Epithelial cell of proximal tubule (primary cell): ENCODE measurements at regions not wholly inside any gene's neighbourhood (a gene's known extent, or its start where the extent isn't known, plus 50 kb on each side); places are given as distances from the start of the nearest gene placed in this dataset.

ENCODE experiments used
- DNase-seq: peaks from one replicate; pipeline ENCODE4 v3.0.0-alpha.2; 2011; ENCODE audit warnings: low read depth
- H3K4me3 ChIP-seq: 2 replicates; pipeline ENCODE4 v1.5.1; 2011; ENCODE audit warnings: low read depth, mild to moderate bottlenecking, low read length
- CTCF ChIP-seq: conservative IDR thresholded peaks from 2 replicates; pipeline ENCODE4 v1.5.1; 2012; ENCODE audit warnings: low read depth, mild to moderate bottlenecking, low read length

DNA sequence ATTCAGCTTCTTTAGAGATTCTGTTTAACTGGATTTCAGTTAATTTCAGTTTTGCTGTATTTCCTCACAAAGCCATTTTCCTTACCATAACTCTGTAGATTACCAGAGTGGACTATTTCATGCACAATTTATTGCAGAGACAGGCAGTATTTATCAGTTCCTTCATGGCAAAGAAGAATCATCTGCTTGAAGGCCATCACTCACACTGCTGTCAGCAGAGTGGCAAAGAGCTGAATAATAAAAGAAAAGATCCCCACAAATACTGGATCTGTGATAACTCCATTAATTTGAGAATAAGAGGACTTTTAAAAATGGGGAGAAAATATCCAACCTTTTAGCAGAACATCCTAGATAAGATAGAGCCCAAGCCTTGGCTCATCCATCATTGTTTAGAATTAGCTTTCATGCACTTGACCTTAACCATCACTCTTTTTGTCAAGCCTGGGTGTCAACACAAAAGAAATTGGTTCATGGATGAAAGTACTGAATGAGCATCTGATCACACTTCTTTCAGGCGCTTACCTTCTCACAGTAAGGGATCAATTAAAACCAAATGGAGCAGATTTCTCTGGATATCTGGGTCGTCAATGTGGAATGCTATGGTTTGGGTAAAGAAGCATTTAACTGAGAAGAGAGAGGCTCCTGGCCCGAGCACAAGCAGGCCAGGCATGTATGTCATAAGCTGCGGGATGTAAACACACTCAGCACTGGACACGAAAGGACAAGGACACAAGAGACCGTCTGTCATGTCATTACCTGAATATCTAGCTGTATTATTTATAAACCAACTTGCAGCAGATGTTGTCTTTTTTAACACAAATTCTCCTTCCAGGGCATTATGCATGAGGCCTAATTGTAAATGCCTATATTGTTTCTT is 376.2 kb downstream of the ZNF521 start:
- no peak for TF ChIP-seq CTCF
- DNase-seq, result no peak
- H3K4me3 ChIP-seq, result no peak overlapping the region

DNA sequence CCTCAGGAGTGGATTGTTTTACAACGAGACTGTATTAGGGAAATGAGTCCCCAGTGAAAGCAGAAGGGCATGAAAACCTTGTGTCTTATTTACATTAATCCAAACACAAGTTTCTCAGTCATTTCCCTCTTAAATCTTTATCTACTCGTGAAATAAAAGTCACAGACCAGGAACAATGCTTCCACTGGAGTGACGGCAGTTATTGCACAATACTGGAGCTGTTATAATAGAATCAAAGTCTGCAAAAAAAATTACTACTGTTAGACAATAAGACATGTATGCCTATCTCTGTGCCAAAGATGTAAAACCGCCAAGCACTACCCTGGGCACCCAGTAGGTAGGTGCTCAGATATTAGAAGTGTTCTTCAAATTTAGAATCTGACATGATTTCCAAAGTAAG is 375.5 kb downstream of the ZNF521 start:
- DNase-seq, result no peak
- H3K4me3 ChIP-seq, result no peak overlapping the region
- TF ChIP-seq CTCF, result no peak

DNA sequence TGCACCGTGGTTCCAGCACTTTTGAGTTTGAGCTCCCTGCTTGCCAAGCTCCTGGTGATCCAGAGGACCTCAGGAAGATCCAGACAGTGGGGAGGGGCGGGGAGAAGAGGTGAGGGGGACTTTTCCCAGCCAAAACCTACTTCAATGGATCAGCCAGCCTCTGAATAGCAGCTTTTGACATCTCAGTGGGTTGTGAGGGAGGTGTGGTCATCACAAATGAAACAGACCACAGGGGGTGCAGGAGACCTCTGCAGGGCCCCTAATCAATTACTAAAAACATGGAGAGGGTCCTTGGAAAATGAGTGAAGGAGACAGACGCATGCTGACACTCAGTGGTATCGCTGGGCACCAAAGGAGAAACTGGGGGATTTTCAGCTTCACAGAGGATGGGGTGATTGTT is 372.7 kb downstream of the ZNF521 start:
- no peak for TF ChIP-seq CTCF
- no peak overlapping the region for H3K4me3 ChIP-seq
- no peak for DNase-seq

DNA sequence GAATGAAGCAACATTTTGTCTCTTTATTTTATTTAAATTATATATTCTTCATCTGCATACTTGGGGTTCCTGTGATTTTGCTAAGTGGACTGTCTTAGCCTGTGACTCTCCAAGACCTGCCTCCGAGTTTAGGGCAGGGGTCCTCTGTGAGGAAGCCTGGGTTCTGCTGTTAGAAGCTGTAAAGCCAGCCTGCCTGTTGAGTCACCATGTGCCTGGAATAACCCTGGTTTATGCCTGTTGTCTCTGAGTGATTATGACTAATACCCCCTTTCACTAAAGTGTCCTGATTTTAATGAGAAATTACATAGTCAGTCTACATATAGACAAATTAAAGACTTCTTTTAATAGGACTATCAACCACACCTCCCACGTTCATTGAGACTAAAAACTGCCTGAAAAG is 369.1 kb downstream of the ZNF521 start:
- H3K4me3 ChIP-seq, result no peak overlapping the region
- no peak for DNase-seq
- TF ChIP-seq CTCF, result no peak

GRCh38 chr18:24983566-24984139 is 368.3 kb downstream of the ZNF521 start:
- DNase-seq, result no peak
- TF ChIP-seq CTCF, result no peak
- H3K4me3 ChIP-seq, result no peak overlapping the region

DNA sequence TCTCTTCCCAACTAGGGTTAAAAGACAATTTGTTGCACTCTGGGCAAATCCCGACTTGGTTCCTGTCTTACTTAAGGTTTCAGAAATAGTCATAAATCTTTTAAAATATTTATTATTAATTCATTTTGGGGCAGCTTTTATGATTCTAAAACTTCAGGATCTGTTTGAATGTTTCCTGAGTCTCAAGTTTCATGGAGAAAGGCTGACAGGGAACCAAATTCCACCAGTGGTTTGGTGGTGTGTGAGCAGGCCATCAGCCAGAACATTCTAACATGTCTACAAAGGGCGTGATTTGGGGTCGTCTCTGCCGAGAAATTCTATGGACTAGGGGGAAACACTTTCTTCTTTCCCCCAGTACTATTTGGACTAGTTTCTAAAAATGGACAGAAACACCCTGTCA is 366.4 kb downstream of the ZNF521 start:
- no peak overlapping the region for H3K4me3 ChIP-seq
- TF ChIP-seq CTCF, result no peak
- no peak for DNase-seq

DNA sequence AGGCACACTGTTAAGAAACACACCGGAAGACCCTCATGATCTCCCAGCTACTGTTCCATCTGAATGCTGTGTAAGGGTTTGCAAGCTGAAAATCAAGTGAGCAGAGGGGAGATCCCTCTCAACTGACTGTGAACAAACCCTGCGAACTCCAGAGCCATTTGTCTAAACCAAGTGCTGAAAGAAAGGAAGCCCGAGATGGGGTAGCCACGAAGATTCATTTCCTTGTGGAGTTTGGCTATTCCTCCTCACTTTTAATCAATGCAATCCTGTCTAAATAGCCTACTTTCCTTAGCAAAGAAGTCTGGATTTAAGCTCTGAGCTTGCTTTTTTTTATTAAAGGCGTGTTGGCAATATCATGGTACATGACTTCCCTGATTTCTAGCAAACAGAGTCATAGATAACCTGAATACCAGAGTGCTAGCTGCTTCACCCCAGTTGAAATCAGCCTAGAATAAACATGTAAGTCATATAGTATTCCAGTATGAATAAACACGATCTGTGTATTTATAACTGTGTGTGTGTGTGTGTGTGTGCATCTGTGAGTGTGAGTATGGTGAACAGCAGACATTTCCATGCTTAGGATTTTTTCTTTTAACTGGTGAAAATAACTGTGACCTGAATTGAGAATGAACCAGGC is 365.2 kb downstream of the ZNF521 start:
- H3K4me3 ChIP-seq, result no peak overlapping the region
- DNase-seq, result no peak
- no peak for TF ChIP-seq CTCF
